ENCODE measurements at regions not wholly inside any gene's neighbourhood (a gene's known extent, or its start where the extent isn't known, plus 50 kb on each side); places are given as distances from the start of the nearest gene placed in this dataset.
"Not testable (repeated sequence)": the region's sequence is repeated elsewhere in the genome, so short reads cannot be mapped to it uniquely, and the experiment has no call there.

- CTCF ChIA-PET, result no interaction called here
- DNase-seq (no peak), ATAC-seq (ENCODE audit: poor library complexity) (no peak)
- H3K27ac ChIP-seq (ENCODE audit: low read depth in 1 of 2, low read length in 2 of 2), result no peak overlapping the region
- no peak overlapping the region for H3K4me3 ChIP-seq (ENCODE audit: low read length)
- POLR2A ChIA-PET, result no interaction called here
- H3K27ac Mint-ChIP-seq, result no peak overlapping the region
- no peaks in the 10 kb centered on the region for H3K4me1 Mint-ChIP-seq (ENCODE audit: low read depth)
- H3K9me3 ChIP-seq (ENCODE audit: control insufficient read depth in 1 of 2, insufficient read depth in 1 of 2, low read length in 2 of 2), result peaks cover 0 to 11% of the 10 kb centered on the region in 2 experiments
- no peak overlapping the region for H3K4me3 Mint-ChIP-seq
- intact Hi-C loops (cut with DNase I, micrococcal nuclease), result no loop called here
- H3K27me3 Mint-ChIP-seq, result peaks cover 7% of the 10 kb centered on the region
- TF ChIP-seq CTCF (IDR thresholded peaks at IDR 0.05), result no peak
- peaks cover 6% of the 10 kb centered on the region for H3K9me3 Mint-ChIP-seq
- no peaks in the 10 kb centered on the region for H3K36me3 Mint-ChIP-seq (ENCODE audit: low read depth)
- H3K4me1 ChIP-seq (ENCODE audit: insufficient read depth, low read length), result no peaks in the 10 kb centered on the region
- H3K36me3 ChIP-seq (ENCODE audit: insufficient read depth, low read length), result no peaks in the 10 kb centered on the region
- peaks cover 0 to 5% of the 10 kb centered on the region in 2 experiments for H3K27me3 ChIP-seq (ENCODE audit: control insufficient read depth in 1 of 2, insufficient read depth in 2 of 2, low read length in 2 of 2)
These were observed 65.3 kb upstream of the TENM4 start for GRCh38 chr11:79506124-79506523.

GRCh38 chr11:79503028-79503427 is 62.2 kb upstream of the TENM4 start:
- peaks cover 7% of the 10 kb centered on the region for H3K27me3 Mint-ChIP-seq
- ChIA-PET CTCF (no interaction called here), POLR2A (no interaction called here)
- H3K27me3 ChIP-seq (ENCODE audit: control insufficient read depth in 1 of 2, insufficient read depth in 2 of 2, low read length in 2 of 2), result peaks cover 0 to 5% of the 10 kb centered on the region in 2 experiments
- no peaks in the 10 kb centered on the region for H3K4me1 Mint-ChIP-seq (ENCODE audit: low read depth)
- H3K36me3 Mint-ChIP-seq (ENCODE audit: low read depth), result no peaks in the 10 kb centered on the region
- DNase-seq (no peak), ATAC-seq (ENCODE audit: poor library complexity) (no peak)
- H3K36me3 ChIP-seq (ENCODE audit: insufficient read depth, low read length), result no peaks in the 10 kb centered on the region
- no peak overlapping the region for H3K27ac ChIP-seq (ENCODE audit: low read depth in 1 of 2, low read length in 2 of 2)
- peaks cover 6% of the 10 kb centered on the region for H3K9me3 Mint-ChIP-seq
- no peak overlapping the region for H3K27ac Mint-ChIP-seq
- no peak for TF ChIP-seq CTCF (IDR thresholded peaks at IDR 0.05)
- no peaks in the 10 kb centered on the region for H3K4me1 ChIP-seq (ENCODE audit: insufficient read depth, low read length)
- intact Hi-C loops (cut with DNase I, micrococcal nuclease), result no loop called here
- peaks cover 0 to 14% of the 10 kb centered on the region in 2 experiments for H3K9me3 ChIP-seq (ENCODE audit: control insufficient read depth in 1 of 2, insufficient read depth in 1 of 2, low read length in 2 of 2)
- no peak overlapping the region for H3K4me3 Mint-ChIP-seq
- H3K4me3 ChIP-seq (ENCODE audit: low read length), result no peak overlapping the region

GRCh38 chr11:79501707-79502106 is 60.9 kb upstream of the TENM4 start:
- H3K9me3 Mint-ChIP-seq, result peaks cover 3% of the 10 kb centered on the region
- H3K36me3 Mint-ChIP-seq (ENCODE audit: low read depth), result no peaks in the 10 kb centered on the region
- intact Hi-C loops (cut with DNase I, micrococcal nuclease), result no loop called here
- TF ChIP-seq CTCF (IDR thresholded peaks at IDR 0.05), result no peak
- ChIA-PET POLR2A (no interaction called here), CTCF (no interaction called here)
- H3K27me3 ChIP-seq (ENCODE audit: control insufficient read depth in 1 of 2, insufficient read depth in 2 of 2, low read length in 2 of 2), result no peaks in the 10 kb centered on the region
- no peak overlapping the region for H3K27ac Mint-ChIP-seq
- DNase-seq (no peak), ATAC-seq (ENCODE audit: poor library complexity) (no peak)
- no peak overlapping the region for H3K4me3 ChIP-seq (ENCODE audit: low read length)
- H3K4me1 ChIP-seq (ENCODE audit: insufficient read depth, low read length), result no peaks in the 10 kb centered on the region
- peaks cover 6% of the 10 kb centered on the region for H3K27me3 Mint-ChIP-seq
- no peak overlapping the region for H3K4me3 Mint-ChIP-seq
- H3K27ac ChIP-seq (ENCODE audit: low read depth in 1 of 2, low read length in 2 of 2), result no peak overlapping the region
- no peaks in the 10 kb centered on the region for H3K36me3 ChIP-seq (ENCODE audit: insufficient read depth, low read length)
- peaks cover 0 to 14% of the 10 kb centered on the region in 2 experiments for H3K9me3 ChIP-seq (ENCODE audit: control insufficient read depth in 1 of 2, insufficient read depth in 1 of 2, low read length in 2 of 2)
- no peaks in the 10 kb centered on the region for H3K4me1 Mint-ChIP-seq (ENCODE audit: low read depth)

- H3K36me3 Mint-ChIP-seq (ENCODE audit: low read depth); H3K27ac Mint-ChIP-seq; ATAC-seq (ENCODE audit: poor library complexity); H3K27me3 ChIP-seq (ENCODE audit: control insufficient read depth in 1 of 2, insufficient read depth in 2 of 2, low read length in 2 of 2); H3K4me3 Mint-ChIP-seq; DNase-seq; H3K4me1 ChIP-seq (ENCODE audit: insufficient read depth, low read length); H3K27ac ChIP-seq (ENCODE audit: low read depth in 1 of 2, low read length in 2 of 2); H3K9me3 Mint-ChIP-seq; POLR2A ChIA-PET; H3K27me3 Mint-ChIP-seq; H3K4me1 Mint-ChIP-seq (ENCODE audit: low read depth); H3K4me3 ChIP-seq (ENCODE audit: low read length); H3K36me3 ChIP-seq (ENCODE audit: insufficient read depth, low read length); CTCF ChIA-PET: not testable (repeated sequence)
- peaks cover 0 to 14% of the 10 kb centered on the region in 2 experiments for H3K9me3 ChIP-seq (ENCODE audit: control insufficient read depth in 1 of 2, insufficient read depth in 1 of 2, low read length in 2 of 2)
- intact Hi-C loops (cut with DNase I, micrococcal nuclease), result loop anchor here in 1 of 2 experiments (10.0 kb wide), 1 partner anchor 855 kb away; no protein-coding TSS in a partner anchor
These were observed 59.1 kb upstream of the TENM4 start for GRCh38 chr11:79499929-79500328.

Data from CD4-positive, alpha-beta T cell (primary cell).